ENCODE measurements at regions not wholly inside any gene's neighbourhood (a gene's known extent, or its start where the extent isn't known, plus 50 kb on each side); places are given as distances from the start of the nearest gene placed in this dataset.

DNA sequence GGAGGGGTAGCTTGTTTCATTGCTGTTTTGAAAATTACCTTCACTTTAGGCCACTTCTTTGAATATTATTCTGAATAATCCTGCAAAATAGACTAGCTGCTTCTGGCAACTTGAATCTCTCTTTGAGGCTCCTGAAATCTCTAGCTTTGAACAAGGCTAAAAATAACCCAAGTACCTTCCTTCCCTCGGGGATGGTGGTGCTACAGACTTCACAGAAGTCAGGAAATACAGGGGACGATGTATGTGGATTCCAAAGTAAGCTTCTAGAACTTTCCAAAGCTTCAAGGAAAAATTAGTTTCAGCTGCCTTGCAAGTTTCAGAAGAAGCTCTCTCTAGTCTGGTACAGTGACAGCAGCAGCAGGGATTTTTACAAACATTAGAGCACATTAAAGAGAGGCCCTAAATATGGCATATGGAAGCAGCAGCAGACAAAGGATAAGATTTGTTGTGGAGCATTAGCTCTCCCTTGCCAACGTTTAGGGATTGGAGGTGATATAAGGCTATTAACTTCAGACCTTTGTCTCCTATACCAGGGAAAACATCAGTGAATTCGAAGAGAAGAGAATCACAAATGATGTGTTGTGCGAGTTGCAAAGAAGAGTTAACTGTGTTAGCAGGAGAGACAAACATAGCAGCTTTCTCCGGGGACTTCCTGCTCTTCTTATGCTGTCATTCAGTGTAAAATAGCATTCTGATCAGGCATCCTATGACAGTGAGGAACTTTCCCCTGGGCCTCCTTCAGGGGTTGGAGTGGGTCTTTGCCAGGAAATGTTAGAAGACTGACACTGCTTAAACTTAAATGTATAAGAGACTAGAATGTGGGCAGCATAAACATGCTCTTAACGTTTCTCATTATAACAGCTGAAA lies 783.0 kb upstream of the ARPP21 start:
- Histone ChIP-seq H2AFZ (ENCODE audit: low read depth) (no peak overlapping the region), H3K36me3 (ENCODE audit: insufficient read depth) (no peaks in the 10 kb centered on the region), H3K9ac (no peak overlapping the region), H4K20me1 (ENCODE audit: insufficient read depth) (no peaks in the 10 kb centered on the region), H3K4me3 (IDR thresholded peaks at IDR 0.05; ENCODE audit: insufficient read depth, low read depth, low read length) (no peak overlapping the region), H3K4me1 (ENCODE audit: low read depth, poor library complexity, severe bottlenecking) (no peaks in the 10 kb centered on the region), H3K27ac (no peak overlapping the region), H3K4me2 (no peak overlapping the region), H3K27me3 (ENCODE audit: insufficient read depth, low read depth) (no peaks in the 10 kb centered on the region), H3K79me2 (ENCODE audit: insufficient read depth, low read depth) (no peaks in the 10 kb centered on the region)
- TF ChIP-seq, protein P1, sequence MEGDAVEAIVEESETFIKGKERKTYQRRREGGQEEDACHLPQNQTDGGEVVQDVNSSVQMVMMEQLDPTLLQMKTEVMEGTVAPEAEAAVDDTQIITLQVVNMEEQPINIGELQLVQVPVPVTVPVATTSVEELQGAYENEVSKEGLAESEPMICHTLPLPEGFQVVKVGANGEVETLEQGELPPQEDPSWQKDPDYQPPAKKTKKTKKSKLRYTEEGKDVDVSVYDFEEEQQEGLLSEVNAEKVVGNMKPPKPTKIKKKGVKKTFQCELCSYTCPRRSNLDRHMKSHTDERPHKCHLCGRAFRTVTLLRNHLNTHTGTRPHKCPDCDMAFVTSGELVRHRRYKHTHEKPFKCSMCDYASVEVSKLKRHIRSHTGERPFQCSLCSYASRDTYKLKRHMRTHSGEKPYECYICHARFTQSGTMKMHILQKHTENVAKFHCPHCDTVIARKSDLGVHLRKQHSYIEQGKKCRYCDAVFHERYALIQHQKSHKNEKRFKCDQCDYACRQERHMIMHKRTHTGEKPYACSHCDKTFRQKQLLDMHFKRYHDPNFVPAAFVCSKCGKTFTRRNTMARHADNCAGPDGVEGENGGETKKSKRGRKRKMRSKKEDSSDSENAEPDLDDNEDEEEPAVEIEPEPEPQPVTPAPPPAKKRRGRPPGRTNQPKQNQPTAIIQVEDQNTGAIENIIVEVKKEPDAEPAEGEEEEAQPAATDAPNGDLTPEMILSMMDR (conservative IDR thresholded peaks at IDR 0.05; ENCODE audit: low read depth, low read length), result no peak

DNA sequence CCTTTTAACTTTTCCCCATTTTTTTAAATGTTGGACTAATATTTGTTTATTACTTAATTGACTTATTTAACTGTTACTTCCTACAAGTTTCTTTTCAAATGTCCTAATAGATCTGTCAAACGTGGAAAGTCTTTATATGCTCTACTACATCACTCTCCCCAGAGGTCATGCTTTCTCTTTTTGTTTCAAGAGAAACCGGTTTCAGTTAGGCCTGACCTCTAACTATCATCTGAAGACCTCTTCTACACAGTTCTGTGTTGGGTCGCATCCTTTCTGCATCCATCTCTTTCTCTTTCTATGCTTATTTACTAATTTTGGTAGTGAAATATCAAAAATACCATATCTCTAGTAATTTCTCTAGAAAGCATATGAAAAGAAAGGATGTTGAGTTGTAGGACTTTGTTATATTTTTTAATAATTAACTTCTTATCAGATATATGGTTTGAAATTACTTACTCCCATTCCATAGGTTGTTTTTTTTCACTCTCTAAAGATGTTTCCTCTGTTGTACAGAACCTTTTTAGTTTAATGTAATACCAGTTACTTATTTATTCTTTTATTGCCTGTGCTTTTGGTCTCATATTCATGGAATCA lies 781.2 kb upstream of the ARPP21 start:
- H3K27me3 ChIP-seq (ENCODE audit: insufficient read depth, low read depth), result no peaks in the 10 kb centered on the region
- H3K4me1 ChIP-seq (ENCODE audit: low read depth, poor library complexity, severe bottlenecking), result no peaks in the 10 kb centered on the region
- H3K4me3 ChIP-seq (IDR thresholded peaks at IDR 0.05; ENCODE audit: insufficient read depth, low read depth, low read length), result no peak overlapping the region
- no peak overlapping the region for H3K27ac ChIP-seq
- TF ChIP-seq, protein P1 (conservative IDR thresholded peaks at IDR 0.05; ENCODE audit: low read depth, low read length), result no peak
- H3K4me2 ChIP-seq, result no peak overlapping the region
- H3K79me2 ChIP-seq (ENCODE audit: insufficient read depth, low read depth), result no peaks in the 10 kb centered on the region
- no peak overlapping the region for H3K9ac ChIP-seq
- H3K36me3 ChIP-seq (ENCODE audit: insufficient read depth), result no peaks in the 10 kb centered on the region
- H2AFZ ChIP-seq (ENCODE audit: low read depth), result no peak overlapping the region
- no peaks in the 10 kb centered on the region for H4K20me1 ChIP-seq (ENCODE audit: insufficient read depth)

GRCh38 chr3:34859746-34860145 lies 779.6 kb upstream of the ARPP21 start:
- Histone ChIP-seq H3K4me3 (IDR thresholded peaks at IDR 0.05; ENCODE audit: insufficient read depth, low read depth, low read length) (no peak overlapping the region), H3K27me3 (ENCODE audit: insufficient read depth, low read depth) (no peaks in the 10 kb centered on the region), H3K36me3 (ENCODE audit: insufficient read depth) (no peaks in the 10 kb centered on the region), H2AFZ (ENCODE audit: low read depth) (no peak overlapping the region), H3K4me1 (ENCODE audit: low read depth, poor library complexity, severe bottlenecking) (no peaks in the 10 kb centered on the region), H4K20me1 (ENCODE audit: insufficient read depth) (no peaks in the 10 kb centered on the region), H3K27ac (no peak overlapping the region), H3K9ac (no peak overlapping the region), H3K4me2 (no peak overlapping the region), H3K79me2 (ENCODE audit: insufficient read depth, low read depth) (no peaks in the 10 kb centered on the region)
- TF ChIP-seq, protein P1 (conservative IDR thresholded peaks at IDR 0.05; ENCODE audit: low read depth, low read length), result no peak

DNA sequence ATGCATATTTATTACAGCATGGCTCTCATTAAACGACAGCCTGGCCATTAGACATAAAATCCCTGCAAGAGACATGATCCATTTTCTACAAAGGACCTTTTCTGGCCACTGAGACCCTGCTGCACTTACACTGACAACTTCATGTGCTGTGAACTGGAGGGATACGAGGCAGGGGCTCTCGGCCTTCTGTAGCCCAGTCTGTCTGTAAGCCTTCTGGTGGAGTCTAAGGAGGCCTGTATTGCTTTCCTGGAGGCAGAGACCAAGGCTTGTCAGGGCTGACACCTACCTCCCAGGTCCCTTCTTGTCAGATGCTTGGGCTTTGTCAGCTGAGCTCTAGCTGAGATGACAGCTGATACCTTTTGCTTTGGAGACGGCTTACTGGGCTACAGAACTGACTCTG lies 776.9 kb upstream of the ARPP21 start:
- Histone ChIP-seq H3K4me1 (ENCODE audit: low read depth, poor library complexity, severe bottlenecking) (no peaks in the 10 kb centered on the region), H3K36me3 (ENCODE audit: insufficient read depth) (no peaks in the 10 kb centered on the region), H3K27ac (no peak overlapping the region), H3K9ac (no peak overlapping the region), H3K4me3 (IDR thresholded peaks at IDR 0.05; ENCODE audit: insufficient read depth, low read depth, low read length) (no peak overlapping the region), H4K20me1 (ENCODE audit: insufficient read depth) (no peaks in the 10 kb centered on the region), H3K4me2 (no peak overlapping the region), H2AFZ (ENCODE audit: low read depth) (no peak overlapping the region), H3K79me2 (ENCODE audit: insufficient read depth, low read depth) (no peaks in the 10 kb centered on the region), H3K27me3 (ENCODE audit: insufficient read depth, low read depth) (no peaks in the 10 kb centered on the region)
- TF ChIP-seq, protein P1 (conservative IDR thresholded peaks at IDR 0.05; ENCODE audit: low read depth, low read length), result no peak

Measured in KMS-11 (cell line).